HCT116 (cell line): ENCODE measurements at regions not wholly inside any gene's neighbourhood (a gene's known extent, or its start where the extent isn't known, plus 50 kb on each side); places are given as distances from the start of the nearest gene placed in this dataset.
A peak's percentile ranks its signal among the peaks of the same experiment; 100 is the strongest.

Experiments used
- ATAC-seq: fragments of 200-7000 bp; cut with Tn5 transposase; 2 replicates; pipeline ENCODE4 v1.9.1; 2020; ENCODE audit warnings: mild to moderate bottlenecking, moderate library complexity
- BruUV-seq: library from RNA; stranded (reverse); fragments of 400-500 nt; replicated peaks from 2 replicates; lab custom pipeline; 2021; lab: Mats Ljungman, UMichigan
- CTCF ChIA-PET: fragments of 300-600 bp; sonication (Branson Sonifier 250); formaldehyde crosslinking; loops from one replicate; lab custom pipeline; 2021; ENCODE audit warnings: antibody characterized with exemption; lab: Charles Lee
- POLR2A ChIA-PET: fragments of 300-600, 350-600 bp; sonication (Branson Sonifier 250); formaldehyde crosslinking; loops from one replicate; lab custom pipeline; 2021; ENCODE audit warnings: antibody characterized with exemption; lab: Charles Lee
- RAD21 ChIA-PET, 2 experiments: fragments of 300-600 bp; sonication (Branson Sonifier 250); formaldehyde crosslinking; loops; one replicate each; lab custom pipeline; 2023; ENCODE audit warnings: low total read pairs in 2 of 2; ENCODE audit not compliant: uncharacterized antibody in 2 of 2, unreplicated experiment in 2 of 2, low non-redundant PET in 1 of 2; lab: Charles Lee
- DNase-seq: peaks from one replicate; pipeline ENCODE4 v3.0.0-alpha.2; 2010; ENCODE audit warnings: low read depth, low spot score
- H2AFZ ChIP-seq: fragments of 200-600 bp; shearing (Covaris generic), sonication (generic); 2 replicates; pipeline ENCODE4 v1.6.1; 2017; ENCODE audit warnings: low read depth, mixed run types, mixed read lengths, antibody characterized with exemption, low read length; ENCODE audit not compliant: poor library complexity, severe bottlenecking
- H3K27ac ChIP-seq: 2 replicates; pipeline ENCODE4 v1.5.1; 2012; ENCODE audit warnings: low read depth, low read length
- H3K27me3 ChIP-seq: fragments of 200-600 bp; sonication (generic); 2 replicates; pipeline ENCODE4 v1.6.1; 2016; ENCODE audit warnings: mixed run types, low read length, mixed read lengths; ENCODE audit not compliant: insufficient read depth
- H3K36me3 ChIP-seq, 2 experiments: fragments of 200-500 bp in 1 of 2; fragments of 200-600 bp in 1 of 2; sonication (Bioruptor generic) in 1 of 2; sonication (generic) in 1 of 2; 2 replicates each; pipeline versions ENCODE4 v1.5.1 to v1.6.1; 2014 to 2016; ENCODE audit warnings: low read length in 2 of 2, inconsistent platforms in 1 of 2, mixed read lengths in 1 of 2, mixed run types in 1 of 2; ENCODE audit not compliant: insufficient read depth in 2 of 2, control insufficient read depth in 1 of 2
- H3K4me1 ChIP-seq, 2 experiments: fragments of 200-600 bp in 1 of 2; sonication (generic) in 1 of 2; 2 replicates each; pipeline versions ENCODE4 v1.5.1 to v1.6.1; 2012 to 2017; ENCODE audit warnings: low read length in 2 of 2, inconsistent platforms in 1 of 2, mild to moderate bottlenecking in 1 of 2, mixed read lengths in 1 of 2, mixed run types in 1 of 2, moderate library complexity in 1 of 2; ENCODE audit not compliant: insufficient read depth in 2 of 2, control insufficient read depth in 1 of 2
- H3K4me2 ChIP-seq: fragments of 200-600 bp; sonication (generic); 2 replicates; pipeline ENCODE4 v1.6.1; 2017; ENCODE audit warnings: mixed run types, low read length, mixed read lengths
- H3K4me3 ChIP-seq, 2 experiments: fragments of 200-600 bp in 1 of 2; sonication (generic) in 1 of 2; replicated peaks in 1 of 2; 2 replicates each; pipeline ENCODE4 v1.5.1; 2011 to 2016; ENCODE audit warnings: low read length in 2 of 2, control low read depth in 1 of 2, low read depth in 1 of 2, mild to moderate bottlenecking in 1 of 2, mixed read lengths in 1 of 2, mixed run types in 1 of 2
- H3K79me2 ChIP-seq: fragments of 200-600 bp; sonication (generic); 2 replicates; pipeline ENCODE4 v1.6.1; 2017; ENCODE audit warnings: mild to moderate bottlenecking, mixed run types, low read length, moderate library complexity, mixed read lengths; ENCODE audit not compliant: insufficient read depth
- H3K9ac ChIP-seq: fragments of 200-600 bp; sonication (generic); 2 replicates; pipeline ENCODE4 v1.6.1; 2016; ENCODE audit warnings: low read length, mixed read lengths
- H3K9me2 ChIP-seq: fragments of 200-600 bp; sonication (generic), shearing (Covaris generic); 2 replicates; pipeline ENCODE4 v1.6.1; 2017; ENCODE audit warnings: mixed run types, mild to moderate bottlenecking, moderate library complexity; ENCODE audit not compliant: insufficient read depth
- H3K9me3 ChIP-seq, 2 experiments: fragments of 200-500 bp in 1 of 2; fragments of 200-600 bp in 1 of 2; sonication (Bioruptor generic) in 1 of 2; sonication (generic) in 1 of 2; 2 replicates each; pipeline ENCODE4 v1.6.1; 2014 to 2017; ENCODE audit warnings: low read length in 2 of 2, mixed read lengths in 2 of 2, inconsistent platforms in 1 of 2, low read depth in 1 of 2, mild to moderate bottlenecking in 1 of 2, mixed run types in 1 of 2, moderate library complexity in 1 of 2; ENCODE audit not compliant: control insufficient read depth in 1 of 2, insufficient read depth in 1 of 2
- H4K20me1 ChIP-seq: fragments of 200-600 bp; sonication (generic), shearing (Covaris generic); 2 replicates; pipeline ENCODE4 v1.6.1; 2017; ENCODE audit warnings: mixed run types, mild to moderate bottlenecking, moderate library complexity; ENCODE audit not compliant: insufficient read depth
- ATF3 ChIP-seq: IDR thresholded peaks from 2 replicates; pipeline ENCODE4 v1.6.1; 2012
- CBX3 ChIP-seq: IDR thresholded peaks from 2 replicates; pipeline ENCODE4 v1.6.1; 2012; ENCODE audit warnings: low read depth
- CEBPB ChIP-seq: IDR thresholded peaks from 2 replicates; pipeline ENCODE4 v1.6.1; 2012; ENCODE audit warnings: low read depth
- EGR1 ChIP-seq: IDR thresholded peaks from 2 replicates; pipeline ENCODE4 v1.6.1; 2012; ENCODE audit warnings: low read depth
- ELF1 ChIP-seq: IDR thresholded peaks from 2 replicates; pipeline ENCODE4 v1.6.1; 2012; ENCODE audit warnings: low read depth, borderline replicate concordance
- EZH2 ChIP-seq: fragments of 200-600 bp; sonication (generic); IDR thresholded peaks from 2 replicates; pipeline ENCODE4 v1.6.1; 2017; ENCODE audit warnings: antibody characterized with exemption, mixed run types
- EZH2phosphoT487 ChIP-seq: fragments of 200-600 bp; IDR thresholded peaks from 2 replicates; pipeline ENCODE4 v1.6.1; 2018; ENCODE audit warnings: antibody characterized with exemption, borderline replicate concordance
- FOSL1 ChIP-seq: IDR thresholded peaks from 2 replicates; pipeline ENCODE4 v1.6.1; 2012; ENCODE audit warnings: low read depth
- JUND ChIP-seq: IDR thresholded peaks from 2 replicates; pipeline ENCODE4 v1.6.1; 2012
- MAX ChIP-seq: IDR thresholded peaks from 2 replicates; pipeline ENCODE4 v1.6.1; 2012
- POLR2A ChIP-seq: IDR thresholded peaks from 2 replicates; pipeline ENCODE4 v1.7.0; 2011; ENCODE audit warnings: borderline replicate concordance; ENCODE audit not compliant: insufficient read depth, insufficient read length; ENCODE audit errors: extremely low read depth
- POLR2AphosphoS5 ChIP-seq: IDR thresholded peaks from 2 replicates; pipeline ENCODE4 v1.6.1; 2011; ENCODE audit warnings: mild to moderate bottlenecking, low read depth, low read length, moderate library complexity
- RAD21 ChIP-seq: IDR thresholded peaks from 2 replicates; pipeline ENCODE4 v1.6.1; 2012; ENCODE audit warnings: low read depth, mild to moderate bottlenecking
- REST ChIP-seq: IDR thresholded peaks from 2 replicates; pipeline ENCODE4 v1.6.1; 2012; ENCODE audit warnings: low read depth
- SIN3A ChIP-seq: IDR thresholded peaks from 2 replicates; pipeline ENCODE4 v1.6.1; 2012; ENCODE audit warnings: low read depth
- SP1 ChIP-seq: IDR thresholded peaks from 2 replicates; pipeline ENCODE4 v1.6.1; 2012; ENCODE audit warnings: low read depth
- SRF ChIP-seq: IDR thresholded peaks from 2 replicates; pipeline ENCODE4 v1.6.1; 2012; ENCODE audit warnings: low read depth
- TCF7L2 ChIP-seq: IDR thresholded peaks from 2 replicates; pipeline ENCODE4 v1.7.0; 2011; ENCODE audit warnings: borderline replicate concordance, inconsistent platforms; ENCODE audit not compliant: insufficient read depth, insufficient read length; ENCODE audit errors: extremely low read depth
- YY1 ChIP-seq: IDR thresholded peaks from 2 replicates; pipeline ENCODE4 v1.6.1; 2011; ENCODE audit warnings: low read length, low read depth, moderate library complexity, mild to moderate bottlenecking; ENCODE audit not compliant: insufficient replicate concordance; ENCODE audit errors: extremely low read depth
- ZBTB33 ChIP-seq: IDR thresholded peaks from 2 replicates; pipeline ENCODE4 v1.6.1; 2011; ENCODE audit warnings: mild to moderate bottlenecking, low read length, moderate library complexity; ENCODE audit not compliant: insufficient replicate concordance; ENCODE audit errors: extremely low read depth
- ZNF274 ChIP-seq: fragments of 200-500 bp; sonication (Bioruptor generic); IDR thresholded peaks from 2 replicates; pipeline ENCODE4 v1.6.1; 2014; ENCODE audit warnings: mild to moderate bottlenecking, low read depth, low read length, inconsistent platforms
- intact Hi-C: fragments of 100-400 bp; cut with micrococcal nuclease; formaldehyde crosslinking; loops from 2 replicates; pipeline ENCODE4 v1.10.0; 2022

GRCh38 chr2:203811491-203812221, 55.9 kb upstream of the CTLA4 start:
- Histone ChIP-seq H3K9ac (no peak overlapping the region), H3K9me3 (no peaks in the 10 kb centered on the region), H3K4me2 (peak overlapping the region; percentile 67), H3K27me3 (no peaks in the 10 kb centered on the region), H3K4me1 (peaks cover 4 to 25% of the 10 kb centered on the region in 2 experiments; a peak in 3 of 4 replicates), H3K27ac (no peak overlapping the region), H4K20me1 (no peaks in the 10 kb centered on the region), H3K9me2 (no peaks in the 10 kb centered on the region), H2AFZ (peak overlapping the region; percentile 84), H3K36me3 (no peaks in the 10 kb centered on the region), H3K79me2 (no peaks in the 10 kb centered on the region), H3K4me3 (peak overlapping the region in 1 of 2 experiments; percentile 23; a peak in 1 of 4 replicates)
- ATAC-seq, result peak; percentile 78
- POLR2A ChIA-PET, result interaction anchor here (1.2 kb wide), 1 partner anchor 30 kb away, joined by 3 read pairs; no protein-coding TSS in a partner anchor
- RAD21 ChIA-PET, result no interaction called here
- peak; percentile 62 for DNase-seq
- no TSS peak for BruUV-seq
- intact Hi-C loops, result no loop called here
- CTCF ChIA-PET, result no interaction called here
- TF ChIP-seq EZH2phosphoT487 (no peak), EZH2 (no peak), SP1 (peak; percentile 95), RAD21 (peak; percentile 35; the same call in 1 of the 2 replicates), YY1 (peak; percentile 55), SRF (peak; percentile 38; the same call in 1 of the 2 replicates), CEBPB (no peak), EGR1 (peak; percentile 67), CBX3 (peak; percentile 91; the same call in 1 of the 2 replicates), POLR2A (no peak), FOSL1 (peak; percentile 87), MAX (peak; percentile 88), ZBTB33 (peak; percentile 27), SIN3A (no peak; the same call in 1 of the 2 replicates), TCF7L2 (no peak), POLR2AphosphoS5 (peak; percentile 62), ELF1 (peak; percentile 73), REST (no peak), ATF3 (peak; percentile 81; the same call in 1 of the 2 replicates), JUND (peak; percentile 92), ZNF274 (no peak)
